A549 (cell line): ENCODE measurements at regions not wholly inside any gene's neighbourhood (a gene's known extent, or its start where the extent isn't known, plus 50 kb on each side); places are given as distances from the start of the nearest gene placed in this dataset.

ENCODE experiments used
- ATAC-seq, 2 experiments: fragments of 200-7000 bp in 1 of 2; fragments of >200 bp in 1 of 2; cut with Nextera tagmentation in 1 of 2; cut with Tn5 transposase in 1 of 2; 3 replicates each; pipeline versions ENCODE4 v1.8.0 to v1.9.1; 2018 to 2020; ENCODE audit warnings: mild to moderate bottlenecking in 1 of 2, moderate library complexity in 1 of 2
- CTCF ChIA-PET: fragments of 300-600 bp; sonication (Branson Sonifier 250); formaldehyde crosslinking; extraction: SDS; loops from one replicate; lab custom pipeline; 2021; ENCODE audit warnings: antibody characterized with exemption, inconsistent platforms; lab: Yijun Ruan, JAX
- POLR2A ChIA-PET: fragments of 350-600 bp; formaldehyde crosslinking; extraction: SDS; loops from one replicate; lab custom pipeline; 2021; ENCODE audit warnings: antibody characterized with exemption, inconsistent platforms; lab: Yijun Ruan, JAX
- DNase-seq, 2 experiments: peaks; one replicate each; pipeline versions ENCODE4 v3.0.0 to v3.0.0-alpha.2; 2011 to 2016; ENCODE audit warnings: low read depth in 1 of 2, low spot score in 1 of 2
- FAIRE-seq: peaks from 2 replicates; lab custom pipeline; 2011; peaks lifted over from hg19 to GRCh38; lab: Jason Lieb, UNC
- H3K27ac ChIP-seq, 2 experiments: fragments of >200 bp; sonication (Bioruptor Twin); formaldehyde crosslinking; 3 replicates each; pipeline ENCODE4 v1.5.1; 2016 to 2017
- H3K4me1 ChIP-seq: fragments of >200 bp; sonication (Bioruptor Twin); formaldehyde crosslinking; 3 replicates; pipeline ENCODE4 v1.6.1; 2016
- H3K4me2 ChIP-seq: fragments of >200 bp; sonication (Bioruptor Twin); formaldehyde crosslinking; 3 replicates; pipeline ENCODE4 v1.6.1; 2016
- H3K4me3 ChIP-seq: fragments of >200 bp; sonication (Bioruptor Twin); formaldehyde crosslinking; 3 replicates; pipeline ENCODE4 v1.5.1; 2016
- H3K9me3 ChIP-seq: fragments of >200 bp; sonication (Bioruptor Twin); formaldehyde crosslinking; 3 replicates; pipeline ENCODE4 v1.6.1; 2016
- CHD2 ChIP-seq: fragments of 150-350 bp; IDR thresholded peaks from 2 replicates; pipeline ENCODE4 v1.6.1; 2014; ENCODE audit warnings: low read length; ENCODE audit not compliant: partially characterized antibody
- EHMT2 ChIP-seq: fragments of 200-600 bp; sonication (generic); IDR thresholded peaks from 2 replicates; pipeline ENCODE4 v1.6.1; 2016; ENCODE audit warnings: antibody characterized with exemption, low read depth, mild to moderate bottlenecking, moderate library complexity
- EP300 ChIP-seq, 2 experiments: fragments of >200 bp; sonication (Bioruptor Twin); formaldehyde crosslinking; IDR thresholded peaks; 2 replicates in 1 of 2; 3 replicates in 1 of 2; pipeline ENCODE4 v1.6.1; 2016 to 2017
- GATA3 ChIP-seq: IDR thresholded peaks from 2 replicates; pipeline ENCODE4 v1.6.1; 2012; ENCODE audit warnings: borderline replicate concordance
- HDAC2 ChIP-seq: fragments of 200-600 bp; sonication (generic); IDR thresholded peaks from 2 replicates; pipeline ENCODE4 v1.6.1; 2016
- JUN ChIP-seq, 2 experiments: fragments of >200 bp; sonication (Bioruptor Twin); formaldehyde crosslinking; IDR thresholded peaks; 2 replicates in 1 of 2; 3 replicates in 1 of 2; pipeline ENCODE4 v1.6.1; 2016 to 2017
- JUNB ChIP-seq: fragments of >200 bp; sonication (Bioruptor Twin); formaldehyde crosslinking; IDR thresholded peaks from 2 replicates; pipeline ENCODE4 v1.6.1; 2016
- KDM5A ChIP-seq: fragments of 200-600 bp; sonication (generic); IDR thresholded peaks from 2 replicates; pipeline ENCODE4 v1.6.1; 2016; ENCODE audit warnings: antibody characterized with exemption, mild to moderate bottlenecking
- MAFK ChIP-seq: fragments of 450-650 bp; IDR thresholded peaks from 2 replicates; pipeline ENCODE4 v1.6.1; 2014; ENCODE audit not compliant: partially characterized antibody
- NFE2L2 ChIP-seq: fragments of 150-350 bp; conservative IDR thresholded peaks from 2 replicates; pipeline ENCODE4 v1.6.1; 2014; ENCODE audit warnings: low read length
- NPAS2 ChIP-seq: fragments of 250-450 bp; sonication (Bioruptor Pico); IDR thresholded peaks from 2 replicates; pipeline ENCODE4 v1.8.0; 2022; ENCODE audit warnings: mild to moderate bottlenecking, moderate library complexity, borderline replicate concordance
- NR3C1 ChIP-seq: fragments of >200 bp; sonication (Bioruptor Twin); formaldehyde crosslinking; IDR thresholded peaks from 3 replicates; pipeline ENCODE4 v1.6.1; 2017
- POLR2AphosphoS2 ChIP-seq: conservative IDR thresholded peaks from 2 replicates; pipeline ENCODE4 v1.6.1; 2012; ENCODE audit warnings: low read length, improper control_type of control experiment, inconsistent platforms
- RAD21 ChIP-seq, 2 experiments: fragments of >200 bp in 1 of 2; sonication (Bioruptor Twin) in 1 of 2; formaldehyde crosslinking in 1 of 2; IDR thresholded peaks in 1 of 2; conservative IDR thresholded peaks in 1 of 2; 2 replicates in 1 of 2; 3 replicates in 1 of 2; pipeline ENCODE4 v1.6.1; 2012 to 2018; ENCODE audit warnings: inconsistent platforms in 1 of 2
- RARB ChIP-seq: fragments of 250-450 bp; sonication (Bioruptor Pico); IDR thresholded peaks from 2 replicates; pipeline ENCODE4 v1.8.0; 2021; ENCODE audit warnings: mild to moderate bottlenecking, moderate library complexity
- REST ChIP-seq: fragments of 200-600 bp; sonication (generic); IDR thresholded peaks from 2 replicates; pipeline ENCODE4 v1.6.1; 2016; ENCODE audit warnings: antibody characterized with exemption, mild to moderate bottlenecking, moderate library complexity
- RNF2 ChIP-seq: fragments of 200-600 bp; sonication (generic); IDR thresholded peaks from 2 replicates; pipeline ENCODE4 v1.6.1; 2016; ENCODE audit warnings: low read depth, mild to moderate bottlenecking, antibody characterized with exemption, moderate library complexity, borderline replicate concordance
- TP53 ChIP-seq: fragments of 250-450 bp; sonication (Bioruptor Pico); IDR thresholded peaks from 2 replicates; pipeline ENCODE4 v1.5.0; 2021; ENCODE audit warnings: mild to moderate bottlenecking, moderate library complexity
- USF2 ChIP-seq: fragments of 450-650 bp; IDR thresholded peaks from 2 replicates; pipeline ENCODE4 v1.6.1; 2014; ENCODE audit warnings: antibody characterized with exemption
- ZC3H11A ChIP-seq: fragments of 450-650 bp; IDR thresholded peaks from 2 replicates; pipeline ENCODE4 v1.6.1; 2014; ENCODE audit warnings: antibody characterized with exemption, mild to moderate bottlenecking
- WGBS: methylation state at CpG from one replicate; pipeline ENCODE4 v1.1.6; 2017; ENCODE audit errors: missing lambda C conversion rate; 5-methylcytosine and 5-hydroxymethylcytosine counted together

- TF ChIP-seq MAFK (no peak), RARB (CRISPR knock-in tag) (no peak), ZC3H11A (no peak), NR3C1 (no peak), EHMT2 (no peak), RAD21 (conservative IDR thresholded peaks at IDR 0.05 in 1 of 2, IDR thresholded peaks at IDR 0.05 in 1 of 2) (no peak), CHD2 (no peak), EP300 (IDR thresholded peaks at IDR 0.05) (no peak), REST (no peak), USF2 (no peak), JUN (IDR thresholded peaks at IDR 0.05) (no peak), RNF2 (no peak), NFE2L2 (no peak), JUNB (no peak), POLR2AphosphoS2 (no peak), NPAS2 (no peak), GATA3 (no peak), KDM5A (no peak)
- ATAC-seq (no peak), FAIRE-seq (no peak), DNase-seq (no peak)
- Histone ChIP-seq H3K4me2 (no peak overlapping the region), H3K4me3 (no peak overlapping the region), H3K27ac (no peak overlapping the region), H3K4me1 (peaks cover 26% of the 10 kb centered on the region), H3K9me3 (no peaks in the 10 kb centered on the region)
- ChIA-PET POLR2A (no interaction called here), CTCF (interaction anchor here (1.2 kb wide), 1 partner anchor 15 kb away, joined by 3 read pairs; no protein-coding TSS in a partner anchor)
- WGBS: 77% methylated on average over 5 of the region's 5 CpGs
Observed at GRCh38 chr2:71877636-71878035, 270.0 kb downstream of the CYP26B1 start.

GRCh38 chr2:71876542-71877451 lies 270.9 kb downstream of the CYP26B1 start:
- 75% methylated on average over 6 of the region's 6 CpGs for WGBS
- FAIRE-seq (no peak), ATAC-seq (no peak)
- H3K9me3 ChIP-seq: no peaks in the 10 kb centered on the region
- POLR2A ChIA-PET: interaction anchor here (0.6 kb wide), 1 partner anchor 869 kb away, joined by 5 read pairs; no protein-coding TSS in a partner anchor
- TF ChIP-seq TP53 (no peak), MAFK (peak; percentile 13), HDAC2 (no peak)
- TF ChIP-seq, all 56 proteins: peak for 1
- no peak for DNase-seq
- no peak overlapping the region for H3K4me2 ChIP-seq
- no peak overlapping the region for H3K27ac ChIP-seq
- no peak overlapping the region for H3K4me3 ChIP-seq
- CTCF ChIA-PET: interaction anchor here (0.7 to 1.6 kb wide), 3 partner anchors 14 to 267 kb away, joined by 3 to 4 read pairs (median 3); no protein-coding TSS in a partner anchor
- H3K4me1 ChIP-seq: peaks cover 18% of the 10 kb centered on the region
